Keratinocyte (primary cell): ENCODE measurements at regions not wholly inside any gene's neighbourhood (a gene's known extent, or its start where the extent isn't known, plus 50 kb on each side); places are given as distances from the start of the nearest gene placed in this dataset.

ENCODE experiments used
- EZH2 ChIP-seq: IDR thresholded peaks from one replicate; pipeline ENCODE4 v1.6.1; 2012; ENCODE audit warnings: inconsistent platforms, mild to moderate bottlenecking, low read length, moderate library complexity
- TF ChIP-seq, protein P1 (sequence below), 3 experiments: IDR thresholded peaks in 1 of 3; conservative IDR thresholded peaks in 1 of 3; optimal IDR thresholded peaks in 1 of 3; 2 replicates in 2 of 3; 3 replicates in 1 of 3; pipeline versions ENCODE3 to v1.5.1; 2011; ENCODE audit warnings: low read length in 3 of 3, mild to moderate bottlenecking in 3 of 3, moderate library complexity in 2 of 3, control low read depth in 1 of 3, inconsistent platforms in 1 of 3; ENCODE audit not compliant: insufficient read depth in 2 of 3; ENCODE audit errors: extremely low read depth in 1 of 3

DNA sequence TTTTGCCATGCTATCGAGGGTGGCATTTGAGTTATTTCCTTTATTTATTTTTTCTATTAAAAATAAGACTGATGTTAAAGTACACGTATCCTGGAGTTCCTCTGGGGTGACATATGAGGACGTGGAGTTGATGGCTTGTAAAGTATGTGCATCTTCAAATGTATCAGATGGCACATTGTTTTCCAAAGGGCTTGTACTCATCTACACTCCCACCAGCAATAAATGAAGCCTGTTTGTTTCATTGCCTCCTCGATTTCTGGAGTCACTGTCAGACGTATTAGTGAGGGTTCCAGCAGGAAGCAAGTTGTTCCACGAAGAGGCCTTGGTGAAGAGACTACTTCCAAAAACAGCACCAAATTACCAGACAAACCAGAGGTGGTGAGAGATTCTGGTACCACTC, 423.9 kb downstream of the NPHP4 start:
- TF ChIP-seq, protein P1, sequence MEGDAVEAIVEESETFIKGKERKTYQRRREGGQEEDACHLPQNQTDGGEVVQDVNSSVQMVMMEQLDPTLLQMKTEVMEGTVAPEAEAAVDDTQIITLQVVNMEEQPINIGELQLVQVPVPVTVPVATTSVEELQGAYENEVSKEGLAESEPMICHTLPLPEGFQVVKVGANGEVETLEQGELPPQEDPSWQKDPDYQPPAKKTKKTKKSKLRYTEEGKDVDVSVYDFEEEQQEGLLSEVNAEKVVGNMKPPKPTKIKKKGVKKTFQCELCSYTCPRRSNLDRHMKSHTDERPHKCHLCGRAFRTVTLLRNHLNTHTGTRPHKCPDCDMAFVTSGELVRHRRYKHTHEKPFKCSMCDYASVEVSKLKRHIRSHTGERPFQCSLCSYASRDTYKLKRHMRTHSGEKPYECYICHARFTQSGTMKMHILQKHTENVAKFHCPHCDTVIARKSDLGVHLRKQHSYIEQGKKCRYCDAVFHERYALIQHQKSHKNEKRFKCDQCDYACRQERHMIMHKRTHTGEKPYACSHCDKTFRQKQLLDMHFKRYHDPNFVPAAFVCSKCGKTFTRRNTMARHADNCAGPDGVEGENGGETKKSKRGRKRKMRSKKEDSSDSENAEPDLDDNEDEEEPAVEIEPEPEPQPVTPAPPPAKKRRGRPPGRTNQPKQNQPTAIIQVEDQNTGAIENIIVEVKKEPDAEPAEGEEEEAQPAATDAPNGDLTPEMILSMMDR (optimal IDR thresholded peaks at IDR 0.05 in 1 of 3, IDR thresholded peaks at IDR 0.05 in 1 of 3, conservative IDR thresholded peaks at IDR 0.05 in 1 of 3; ENCODE audit: extremely low read depth in 1 of 3, insufficient read depth in 2 of 3, low read length in 3 of 3), result no peak
- no peak for TF ChIP-seq EZH2
